ENCODE measurements at regions not wholly inside any gene's neighbourhood (a gene's known extent, or its start where the extent isn't known, plus 50 kb on each side); places are given as distances from the start of the nearest gene placed in this dataset.
"Not testable (repeated sequence)": the region's sequence is repeated elsewhere in the genome, so short reads cannot be mapped to it uniquely, and the experiment has no call there.

- H3K79me2 ChIP-seq (ENCODE audit: insufficient read depth, low read length), result no peaks in the 10 kb centered on the region
- no peaks in the 10 kb centered on the region for H3K36me3 ChIP-seq (ENCODE audit: low read length)
- H3K9me3 ChIP-seq (ENCODE audit: insufficient read depth, low read length), result no peaks in the 10 kb centered on the region
- H3F3A ChIP-seq (ENCODE audit: insufficient read depth), result no peaks in the 10 kb centered on the region
- H3K27ac ChIP-seq (ENCODE audit: low read depth, low read length), result no peak overlapping the region
- no peak overlapping the region for H2AFZ ChIP-seq (ENCODE audit: low read depth, low read length, severe bottlenecking)
- H3K27me3 ChIP-seq (ENCODE audit: low read length), result no peaks in the 10 kb centered on the region
- H3K9me2 ChIP-seq (replicated peaks; ENCODE audit: insufficient read depth, low read length), result no peaks in the 10 kb centered on the region
- H3K4me2 ChIP-seq (ENCODE audit: low read depth, low read length, poor library complexity, severe bottlenecking), result no peak overlapping the region
- no peak overlapping the region for H3K4me3 ChIP-seq (ENCODE audit: insufficient read depth, low read length, poor library complexity, severe bottlenecking)
- no peaks in the 10 kb centered on the region for H4K20me1 ChIP-seq (ENCODE audit: low read depth, low read length)
- TF ChIP-seq EZH2phosphoT487 (conservative IDR thresholded peaks at IDR 0.05; ENCODE audit: low read length), result no peak
- TF ChIP-seq, protein P1, sequence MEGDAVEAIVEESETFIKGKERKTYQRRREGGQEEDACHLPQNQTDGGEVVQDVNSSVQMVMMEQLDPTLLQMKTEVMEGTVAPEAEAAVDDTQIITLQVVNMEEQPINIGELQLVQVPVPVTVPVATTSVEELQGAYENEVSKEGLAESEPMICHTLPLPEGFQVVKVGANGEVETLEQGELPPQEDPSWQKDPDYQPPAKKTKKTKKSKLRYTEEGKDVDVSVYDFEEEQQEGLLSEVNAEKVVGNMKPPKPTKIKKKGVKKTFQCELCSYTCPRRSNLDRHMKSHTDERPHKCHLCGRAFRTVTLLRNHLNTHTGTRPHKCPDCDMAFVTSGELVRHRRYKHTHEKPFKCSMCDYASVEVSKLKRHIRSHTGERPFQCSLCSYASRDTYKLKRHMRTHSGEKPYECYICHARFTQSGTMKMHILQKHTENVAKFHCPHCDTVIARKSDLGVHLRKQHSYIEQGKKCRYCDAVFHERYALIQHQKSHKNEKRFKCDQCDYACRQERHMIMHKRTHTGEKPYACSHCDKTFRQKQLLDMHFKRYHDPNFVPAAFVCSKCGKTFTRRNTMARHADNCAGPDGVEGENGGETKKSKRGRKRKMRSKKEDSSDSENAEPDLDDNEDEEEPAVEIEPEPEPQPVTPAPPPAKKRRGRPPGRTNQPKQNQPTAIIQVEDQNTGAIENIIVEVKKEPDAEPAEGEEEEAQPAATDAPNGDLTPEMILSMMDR (IDR thresholded peaks at IDR 0.05; ENCODE audit: insufficient read depth, low read length, poor library complexity, severe bottlenecking), result no peak
- H3K9ac ChIP-seq (ENCODE audit: low read length), result no peak overlapping the region
Observed at GRCh38 chr4:100630341-100630740, 112.5 kb upstream of the EMCN start.

DNA sequence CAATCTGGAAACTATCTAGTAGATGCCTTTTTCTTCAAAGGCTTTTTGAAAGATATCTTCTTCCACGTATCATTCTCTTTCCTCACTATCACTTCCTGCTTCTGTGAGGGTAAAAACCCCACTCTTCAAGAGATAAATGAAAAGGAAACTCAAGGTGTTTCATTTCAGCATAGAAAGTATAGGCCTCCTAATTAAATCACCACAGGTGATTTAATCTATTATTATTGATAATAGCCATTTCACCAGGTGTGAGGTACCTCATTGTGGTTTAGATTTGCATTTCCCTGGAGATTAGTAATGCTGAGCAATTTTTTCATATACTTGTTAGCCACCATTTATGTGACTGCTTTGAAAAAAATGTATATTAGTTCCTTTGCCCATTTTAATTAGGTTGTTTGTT is 92.0 kb upstream of the EMCN start:
- TF ChIP-seq, protein P1 (IDR thresholded peaks at IDR 0.05; ENCODE audit: insufficient read depth, low read length, poor library complexity, severe bottlenecking), result no peak
- no peak for TF ChIP-seq EZH2phosphoT487 (conservative IDR thresholded peaks at IDR 0.05; ENCODE audit: low read length)
- Histone ChIP-seq H3K27me3 (ENCODE audit: low read length) (no peaks in the 10 kb centered on the region), H3K9me2 (replicated peaks; ENCODE audit: insufficient read depth, low read length) (no peaks in the 10 kb centered on the region), H3K4me2 (ENCODE audit: low read depth, low read length, poor library complexity, severe bottlenecking) (no peak overlapping the region), H3K79me2 (ENCODE audit: insufficient read depth, low read length) (no peaks in the 10 kb centered on the region), H3K9me3 (ENCODE audit: insufficient read depth, low read length) (no peaks in the 10 kb centered on the region), H3F3A (ENCODE audit: insufficient read depth) (no peaks in the 10 kb centered on the region), H3K36me3 (ENCODE audit: low read length) (no peaks in the 10 kb centered on the region), H3K9ac (ENCODE audit: low read length) (no peak overlapping the region), H4K20me1 (ENCODE audit: low read depth, low read length) (no peaks in the 10 kb centered on the region), H2AFZ (ENCODE audit: low read depth, low read length, severe bottlenecking) (no peak overlapping the region), H3K27ac (ENCODE audit: low read depth, low read length) (no peak overlapping the region), H3K4me3 (ENCODE audit: insufficient read depth, low read length, poor library complexity, severe bottlenecking) (no peak overlapping the region)

- not testable (repeated sequence) for H4K20me1 ChIP-seq (ENCODE audit: low read depth, low read length); H3K79me2 ChIP-seq (ENCODE audit: insufficient read depth, low read length); H3K9me2 ChIP-seq (replicated peaks; ENCODE audit: insufficient read depth, low read length); H3K4me3 ChIP-seq (ENCODE audit: insufficient read depth, low read length, poor library complexity, severe bottlenecking); H2AFZ ChIP-seq (ENCODE audit: low read depth, low read length, severe bottlenecking); H3K27ac ChIP-seq (ENCODE audit: low read depth, low read length); H3K27me3 ChIP-seq (ENCODE audit: low read length); H3K4me2 ChIP-seq (ENCODE audit: low read depth, low read length, poor library complexity, severe bottlenecking); H3K36me3 ChIP-seq (ENCODE audit: low read length); H3K9ac ChIP-seq (ENCODE audit: low read length); H3F3A ChIP-seq (ENCODE audit: insufficient read depth); H3K9me3 ChIP-seq (ENCODE audit: insufficient read depth, low read length)
Observed at GRCh38 chr4:100608651-100609050, 90.8 kb upstream of the EMCN start.

GRCh38 chr4:100605144-100605543 is 87.3 kb upstream of the EMCN start:
- no peak for TF ChIP-seq EZH2phosphoT487 (conservative IDR thresholded peaks at IDR 0.05; ENCODE audit: low read length)
- TF ChIP-seq, protein P1 (IDR thresholded peaks at IDR 0.05; ENCODE audit: insufficient read depth, low read length, poor library complexity, severe bottlenecking), result no peak

More at GRCh38 chr4:100605144-100605543, 87.3 kb upstream of the EMCN start:
- Histone ChIP-seq H3K36me3 (ENCODE audit: low read length) (no peaks in the 10 kb centered on the region), H3K27ac (ENCODE audit: low read depth, low read length) (no peak overlapping the region), H3F3A (ENCODE audit: insufficient read depth) (no peaks in the 10 kb centered on the region), H3K79me2 (ENCODE audit: insufficient read depth, low read length) (no peaks in the 10 kb centered on the region), H4K20me1 (ENCODE audit: low read depth, low read length) (no peaks in the 10 kb centered on the region), H3K9ac (ENCODE audit: low read length) (no peak overlapping the region), H3K4me3 (ENCODE audit: insufficient read depth, low read length, poor library complexity, severe bottlenecking) (no peak overlapping the region), H3K27me3 (ENCODE audit: low read length) (no peaks in the 10 kb centered on the region), H3K9me2 (replicated peaks; ENCODE audit: insufficient read depth, low read length) (no peaks in the 10 kb centered on the region), H3K4me2 (ENCODE audit: low read depth, low read length, poor library complexity, severe bottlenecking) (no peak overlapping the region), H3K9me3 (ENCODE audit: insufficient read depth, low read length) (no peaks in the 10 kb centered on the region), H2AFZ (ENCODE audit: low read depth, low read length, severe bottlenecking) (no peak overlapping the region)

All from SU-DHL-6 (cell line).